GM12873 (cell line): ENCODE measurements at regions not wholly inside any gene's neighbourhood (a gene's known extent, or its start where the extent isn't known, plus 50 kb on each side); places are given as distances from the start of the nearest gene placed in this dataset.

Experiments used
- TF ChIP-seq, protein P1 (sequence below): IDR thresholded peaks from 2 replicates; pipeline ENCODE4 v1.5.1; 2012; ENCODE audit warnings: low read depth, mild to moderate bottlenecking, moderate library complexity, low read length, control low read depth; ENCODE audit not compliant: insufficient read depth; ENCODE audit errors: missing control alignments

DNA sequence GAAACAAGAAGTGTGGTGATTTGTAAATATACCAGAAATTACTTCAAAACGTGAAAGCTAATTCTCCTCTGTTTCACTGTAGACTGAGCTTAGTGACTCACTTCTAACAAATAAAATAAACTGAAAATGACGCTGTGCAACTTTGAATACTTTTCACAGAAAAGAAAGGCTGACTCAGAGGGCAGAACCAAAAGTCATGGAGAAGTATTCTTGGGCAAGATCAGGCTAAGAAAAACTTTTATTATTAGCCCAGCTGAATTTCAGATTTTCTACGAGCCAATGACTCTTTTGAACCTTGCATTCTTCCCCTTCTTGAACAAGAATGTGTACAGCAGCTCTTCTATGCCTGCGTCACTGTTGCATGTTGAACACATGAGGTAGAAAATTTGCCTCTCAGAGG is 527.3 kb upstream of the GHITM start:
- TF ChIP-seq, protein P1, sequence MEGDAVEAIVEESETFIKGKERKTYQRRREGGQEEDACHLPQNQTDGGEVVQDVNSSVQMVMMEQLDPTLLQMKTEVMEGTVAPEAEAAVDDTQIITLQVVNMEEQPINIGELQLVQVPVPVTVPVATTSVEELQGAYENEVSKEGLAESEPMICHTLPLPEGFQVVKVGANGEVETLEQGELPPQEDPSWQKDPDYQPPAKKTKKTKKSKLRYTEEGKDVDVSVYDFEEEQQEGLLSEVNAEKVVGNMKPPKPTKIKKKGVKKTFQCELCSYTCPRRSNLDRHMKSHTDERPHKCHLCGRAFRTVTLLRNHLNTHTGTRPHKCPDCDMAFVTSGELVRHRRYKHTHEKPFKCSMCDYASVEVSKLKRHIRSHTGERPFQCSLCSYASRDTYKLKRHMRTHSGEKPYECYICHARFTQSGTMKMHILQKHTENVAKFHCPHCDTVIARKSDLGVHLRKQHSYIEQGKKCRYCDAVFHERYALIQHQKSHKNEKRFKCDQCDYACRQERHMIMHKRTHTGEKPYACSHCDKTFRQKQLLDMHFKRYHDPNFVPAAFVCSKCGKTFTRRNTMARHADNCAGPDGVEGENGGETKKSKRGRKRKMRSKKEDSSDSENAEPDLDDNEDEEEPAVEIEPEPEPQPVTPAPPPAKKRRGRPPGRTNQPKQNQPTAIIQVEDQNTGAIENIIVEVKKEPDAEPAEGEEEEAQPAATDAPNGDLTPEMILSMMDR = no peak

DNA sequence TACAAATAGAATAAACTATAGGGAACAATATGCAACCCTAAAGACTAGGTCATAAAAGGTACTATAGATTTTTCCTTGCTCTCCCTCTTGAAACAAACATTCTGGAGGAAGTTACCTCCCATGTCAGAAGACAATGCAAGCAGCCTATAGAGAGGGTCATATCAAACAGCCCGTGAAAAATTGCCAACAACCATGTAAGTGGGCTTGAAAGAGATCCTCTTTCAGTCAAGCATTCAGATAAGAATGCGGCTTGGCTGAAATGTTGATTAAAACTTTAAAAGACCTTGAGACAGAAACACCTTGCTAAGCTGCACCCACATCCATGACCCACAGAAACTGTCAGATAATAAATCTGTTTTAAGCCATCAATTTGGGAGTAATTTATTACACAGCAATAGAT is 526.6 kb upstream of the GHITM start:
- TF ChIP-seq, protein P1 = no peak

DNA sequence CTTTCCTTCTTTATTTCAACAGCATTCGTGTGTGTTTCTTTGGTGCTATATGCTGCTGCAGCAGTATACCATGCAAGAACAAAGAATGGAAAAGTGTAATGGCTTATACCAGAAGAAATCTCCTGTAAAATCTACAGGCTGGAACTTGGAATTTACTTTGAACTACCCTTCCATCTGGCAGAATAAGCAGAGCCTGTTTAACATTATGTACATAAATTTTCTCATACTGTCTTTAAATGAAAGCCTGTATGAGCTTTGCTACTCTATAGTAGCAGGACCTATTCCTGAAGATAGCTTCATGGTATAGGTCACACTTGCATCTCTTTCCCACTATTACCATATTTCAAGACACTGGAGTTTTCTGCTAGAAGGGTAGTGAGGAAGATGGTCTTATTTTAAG is 522.1 kb upstream of the GHITM start:
- TF ChIP-seq, protein P1 = no peak

DNA sequence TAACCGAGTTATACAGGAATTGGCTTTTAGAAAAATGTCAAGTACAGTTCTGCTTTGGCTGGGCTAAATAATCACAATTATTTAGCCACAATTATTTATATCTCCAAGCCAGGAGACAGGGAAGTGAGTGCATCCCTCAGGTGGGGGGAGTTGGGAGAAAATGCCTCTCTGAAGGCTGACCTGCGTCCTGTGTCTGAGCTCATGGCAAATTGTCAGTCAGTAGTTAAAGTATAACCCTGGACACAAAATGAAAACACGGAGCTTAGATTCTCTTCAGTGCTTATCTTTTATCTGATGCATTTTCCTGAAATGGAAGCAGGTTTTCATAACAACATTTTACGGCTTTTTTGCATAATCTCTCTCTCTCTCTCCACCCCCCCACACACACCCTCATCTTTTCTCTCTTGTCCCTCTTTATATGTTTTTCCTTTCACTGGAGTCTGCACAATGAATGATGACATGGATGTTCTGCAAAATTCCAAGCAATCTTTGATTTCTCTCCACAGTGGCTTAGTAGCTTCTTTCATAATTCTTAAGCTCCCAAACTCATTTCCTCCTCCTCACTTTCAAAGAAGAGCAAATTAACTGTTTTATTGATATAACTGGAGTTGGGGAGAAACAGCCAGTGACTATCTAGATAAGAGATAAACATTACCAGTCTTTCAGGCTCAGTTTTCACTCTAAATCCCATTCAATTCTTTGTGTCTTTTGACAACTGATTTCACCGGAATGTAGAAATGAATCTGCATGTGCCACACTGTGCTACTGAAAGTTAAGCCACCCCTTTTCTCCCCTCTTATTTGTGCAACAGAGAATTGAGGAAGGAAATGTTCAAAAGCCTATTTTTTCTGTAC is 521.4 kb upstream of the GHITM start:
- TF ChIP-seq, protein P1 = no peak

DNA sequence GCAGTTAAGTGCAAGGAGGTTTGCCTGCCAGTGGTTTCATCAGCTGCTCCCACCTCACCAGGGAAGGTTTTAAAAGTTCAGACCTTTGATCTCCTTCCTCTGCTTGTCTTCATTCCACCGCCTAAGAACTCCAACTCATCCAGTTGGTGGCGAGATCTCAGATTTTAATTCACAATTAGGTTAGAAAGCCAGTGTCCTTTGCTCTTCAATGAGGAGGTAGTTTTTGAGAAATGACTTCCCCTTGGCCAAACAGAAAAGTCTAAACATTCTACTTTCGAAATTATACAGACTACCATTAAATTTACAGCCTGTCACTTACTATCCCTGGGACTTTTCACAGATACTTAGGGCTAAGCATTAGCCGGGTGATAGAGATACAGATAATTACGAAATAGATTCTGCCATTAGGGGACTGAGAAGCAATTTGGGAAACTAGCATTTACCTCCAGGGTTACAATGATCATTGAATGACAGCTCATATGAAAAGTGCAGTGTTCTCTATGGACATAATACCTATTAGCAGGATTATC is 513.4 kb upstream of the GHITM start:
- TF ChIP-seq, protein P1 = no peak

DNA sequence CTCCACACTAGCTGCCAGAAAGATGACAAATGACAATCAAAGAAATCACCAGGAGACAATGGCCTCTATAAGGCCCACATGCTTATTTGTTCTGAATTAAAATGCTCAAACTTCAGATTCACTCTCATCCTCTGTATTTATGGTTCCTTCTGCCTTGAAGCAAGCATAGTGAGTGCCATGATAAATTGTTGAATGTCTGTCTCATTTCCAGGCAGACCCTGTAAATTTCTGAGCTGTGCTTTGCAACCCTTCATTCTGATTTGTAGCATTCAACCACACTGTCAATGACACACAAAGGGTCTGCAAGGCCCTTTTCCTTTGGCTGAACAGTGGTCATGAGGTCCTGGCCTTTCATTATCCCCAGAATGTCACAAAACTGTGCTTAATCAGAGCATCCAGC is 506.6 kb upstream of the GHITM start:
- TF ChIP-seq, protein P1 = no peak

DNA sequence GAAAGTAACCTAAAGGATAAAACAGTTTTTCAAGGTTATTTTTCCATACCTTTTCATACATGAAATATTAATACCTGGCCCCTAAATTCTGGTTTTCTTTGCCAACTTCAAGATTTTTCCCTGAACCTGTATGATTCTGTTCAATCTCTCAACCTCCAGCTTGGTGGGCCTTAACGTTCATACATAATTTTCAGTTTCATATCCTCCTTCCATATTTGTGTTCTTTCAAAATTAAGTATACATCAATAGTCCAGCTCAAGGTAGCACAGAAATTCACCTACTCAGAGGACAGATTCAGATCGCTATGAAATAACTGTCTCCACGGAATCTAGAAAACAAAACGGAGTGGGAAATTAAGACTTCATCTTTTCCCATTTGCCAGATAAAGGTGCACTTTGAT is 505.8 kb upstream of the GHITM start:
- TF ChIP-seq, protein P1 = no peak
